Neuronal stem cell (in vitro differentiated cells): ENCODE measurements at regions not wholly inside any gene's neighbourhood (a gene's known extent, or its start where the extent isn't known, plus 50 kb on each side); places are given as distances from the start of the nearest gene placed in this dataset.

Source experiments
- DNase-seq: peaks from one replicate; pipeline ENCODE4 v3.0.0-alpha.2; 2013; ENCODE audit warnings: low spot score
- H2AFZ ChIP-seq: one replicate; pipeline ENCODE4 v1.6.1; 2013; ENCODE audit warnings: mild to moderate bottlenecking, low read length, inconsistent platforms
- H2AK5ac ChIP-seq: 2 replicates; pipeline ENCODE4 v1.6.1; 2013; ENCODE audit warnings: low read depth, mild to moderate bottlenecking, inconsistent platforms, low read length, moderate library complexity, mixed read lengths
- H2BK120ac ChIP-seq: 2 replicates; pipeline ENCODE4 v1.6.1; 2013; ENCODE audit warnings: low read depth, mild to moderate bottlenecking, inconsistent platforms, low read length, moderate library complexity, mixed read lengths
- H2BK12ac ChIP-seq: one replicate; pipeline ENCODE4 v1.6.1; 2013; ENCODE audit warnings: low read length, inconsistent platforms
- H2BK15ac ChIP-seq: 2 replicates; pipeline ENCODE4 v1.6.1; 2013; ENCODE audit warnings: mild to moderate bottlenecking, low read length, inconsistent platforms, mixed read lengths
- H2BK5ac ChIP-seq: one replicate; pipeline ENCODE4 v1.6.1; 2013; ENCODE audit warnings: inconsistent platforms, mild to moderate bottlenecking, low read length, moderate library complexity
- H3K14ac ChIP-seq: one replicate; pipeline ENCODE4 v1.6.1; 2013; ENCODE audit warnings: low read length, inconsistent platforms
- H3K18ac ChIP-seq: 2 replicates; pipeline ENCODE4 v1.6.1; 2013; ENCODE audit warnings: low read length, inconsistent platforms
- H3K23ac ChIP-seq: 2 replicates; pipeline ENCODE4 v1.6.1; 2013; ENCODE audit warnings: low read depth, mild to moderate bottlenecking, mixed read lengths, low read length, inconsistent platforms; ENCODE audit not compliant: poor library complexity
- H3K27ac ChIP-seq: replicated peaks from 3 replicates; pipeline ENCODE4 v1.5.1; 2013; ENCODE audit warnings: low read length, inconsistent platforms
- H3K27me3 ChIP-seq, 3 experiments: 2 replicates each; pipeline ENCODE4 v1.6.1; 2013; ENCODE audit warnings: low read length in 3 of 3, mild to moderate bottlenecking in 2 of 3, inconsistent platforms in 1 of 3, low read depth in 1 of 3, mixed read lengths in 1 of 3, moderate library complexity in 1 of 3; ENCODE audit not compliant: control insufficient read depth in 3 of 3, insufficient read depth in 3 of 3
- H3K36me3 ChIP-seq, 2 donors: replicated peaks in 1 of 2; 2 replicates each; pipeline ENCODE4 v1.6.1; 2013; ENCODE audit warnings: low read length in 2 of 2; ENCODE audit not compliant: control insufficient read depth in 2 of 2, insufficient read depth in 2 of 2
- H3K4ac ChIP-seq: 2 replicates; pipeline ENCODE4 v1.6.1; 2013; ENCODE audit warnings: inconsistent platforms, mild to moderate bottlenecking, low read length, moderate library complexity
- H3K4me1 ChIP-seq, 2 donors: 1 replicate in 1 of 2; 2 replicates in 1 of 2; pipeline ENCODE4 v1.6.1; 2013; ENCODE audit warnings: low read length in 2 of 2, low read depth in 1 of 2; ENCODE audit not compliant: control insufficient read depth in 2 of 2, insufficient read depth in 1 of 2
- H3K4me2 ChIP-seq: one replicate; pipeline ENCODE4 v1.6.1; 2013; ENCODE audit warnings: mild to moderate bottlenecking, low read length, inconsistent platforms; ENCODE audit not compliant: insufficient read depth, poor library complexity, severe bottlenecking
- H3K4me3 ChIP-seq, 2 donors: 2 replicates each; pipeline ENCODE4 v1.5.1; 2013; ENCODE audit warnings: low read length in 2 of 2, mild to moderate bottlenecking in 2 of 2, inconsistent platforms in 1 of 2, moderate library complexity in 1 of 2
- H3K79me1 ChIP-seq: one replicate; pipeline ENCODE4 v1.6.1; 2013; ENCODE audit warnings: low read depth, mild to moderate bottlenecking, inconsistent platforms, low read length, moderate library complexity
- H3K9ac ChIP-seq: one replicate; pipeline ENCODE4 v1.6.1; 2013; ENCODE audit warnings: mild to moderate bottlenecking, low read depth, low read length, inconsistent platforms; ENCODE audit not compliant: poor library complexity
- H3K9me3 ChIP-seq, 2 donors: replicated peaks in 1 of 2; 2 replicates each; pipeline versions ENCODE3 to v1.6.1; 2013; ENCODE audit warnings: low read length in 2 of 2, mild to moderate bottlenecking in 2 of 2, inconsistent platforms in 1 of 2, low read depth in 1 of 2, mixed read lengths in 1 of 2, moderate library complexity in 1 of 2; ENCODE audit not compliant: control insufficient read depth in 2 of 2, insufficient read depth in 1 of 2
- H4K8ac ChIP-seq: one replicate; pipeline ENCODE4 v1.6.1; 2013; ENCODE audit warnings: low read depth, mild to moderate bottlenecking, inconsistent platforms, low read length, moderate library complexity
- H4K91ac ChIP-seq: one replicate; pipeline ENCODE4 v1.6.1; 2013; ENCODE audit warnings: low read length, low read depth, mild to moderate bottlenecking, inconsistent platforms; ENCODE audit not compliant: poor library complexity
- WGBS, 2 donors: extraction: QIAGEN DNeasy Blood & Tissue Kit; methylation state at CpG; one replicate each; pipeline ENCODE4 v1.1.7; 2013; ENCODE audit warnings: missing lambda C conversion rate in 2 of 2, mixed read lengths in 1 of 2; ENCODE audit not compliant: insufficient read length in 2 of 2, insufficient replicate concordance in 1 of 2; ENCODE audit errors: extremely low coverage in 2 of 2; 5-methylcytosine and 5-hydroxymethylcytosine counted together

- Histone ChIP-seq H2BK15ac (no peak overlapping the region), H2AK5ac (no peak overlapping the region), H3K27me3 (peaks cover 0 to 63% (median 18%) of the 10 kb centered on the region in 3 experiments), H3K9ac (no peak overlapping the region), H3K4me1 (peaks cover 2 to 4% of the 10 kb centered on the region in 2 donors), H3K4me3 (no peak overlapping the region), H3K23ac (no peak overlapping the region), H3K18ac (no peak overlapping the region), H2AFZ (no peak overlapping the region), H3K4ac (no peak overlapping the region), H2BK5ac (no peak overlapping the region), H3K36me3 (no peaks in the 10 kb centered on the region), H3K14ac (no peak overlapping the region), H3K79me1 (no peaks in the 10 kb centered on the region), H3K9me3 (peaks cover 2 to 4% of the 10 kb centered on the region in 2 donors), H3K4me2 (no peak overlapping the region), H4K91ac (no peak overlapping the region), H2BK12ac (no peak overlapping the region), H4K8ac (no peak overlapping the region), H3K27ac (no peak overlapping the region), H2BK120ac (no peak overlapping the region)
- DNase-seq, result no peak
- no CpG with 5 or more reads among the region's 1 CpG for WGBS, 2 donors
Observed at GRCh38 chr4:3877868-3878267, 111.7 kb downstream of the ADRA2C start.

- no peak for DNase-seq
- no peak overlapping the region for H3K9ac ChIP-seq
- no peaks in the 10 kb centered on the region for H3K36me3 ChIP-seq
- no peak overlapping the region for H2AFZ ChIP-seq
- no peak overlapping the region for H4K8ac ChIP-seq
- no peak overlapping the region for H4K91ac ChIP-seq
- no CpG with 5 or more reads among the region's 2 CpGs for WGBS, 2 donors
- H3K4me1 ChIP-seq, result peaks cover 2 to 4% of the 10 kb centered on the region in 2 donors
- peaks cover 2 to 4% of the 10 kb centered on the region in 2 donors for H3K9me3 ChIP-seq
- no peak overlapping the region for H3K14ac ChIP-seq
- H3K4me2 ChIP-seq, result no peak overlapping the region
- H2AK5ac ChIP-seq, result no peak overlapping the region
- no peak overlapping the region for H2BK5ac ChIP-seq
- no peak overlapping the region for H3K4me3 ChIP-seq
- no peak overlapping the region for H3K4ac ChIP-seq
- peaks cover 0 to 59% (median 12%) of the 10 kb centered on the region in 3 experiments for H3K27me3 ChIP-seq
- H2BK12ac ChIP-seq, result no peak overlapping the region
- H3K27ac ChIP-seq, result no peak overlapping the region
- no peak overlapping the region for H3K18ac ChIP-seq
- no peaks in the 10 kb centered on the region for H3K79me1 ChIP-seq
- H2BK120ac ChIP-seq, result no peak overlapping the region
- no peak overlapping the region for H2BK15ac ChIP-seq
- no peak overlapping the region for H3K23ac ChIP-seq
Observed at GRCh38 chr4:3878678-3879077, 112.5 kb downstream of the ADRA2C start.

GRCh38 chr4:3879681-3880614, 113.8 kb downstream of the ADRA2C start:
- Histone ChIP-seq H2BK120ac (no peak overlapping the region), H2BK12ac (no peak overlapping the region), H2AFZ (peak overlapping the region; percentile 78), H4K8ac (peak overlapping the region; percentile 1), H3K18ac (peak overlapping the region; percentile 85), H2BK5ac (no peak overlapping the region), H3K79me1 (no peaks in the 10 kb centered on the region), H2BK15ac (peak overlapping the region; percentile 54), H3K9ac (peak overlapping the region; percentile 50), H3K27me3 (peaks cover 0 to 52% (median 12%) of the 10 kb centered on the region in 3 experiments), H3K14ac (no peak overlapping the region), H4K91ac (no peak overlapping the region), H3K4me2 (peak overlapping the region; percentile 37), H3K36me3 (no peaks in the 10 kb centered on the region), H2AK5ac (peak overlapping the region; percentile 61), H3K4me3 (no peak overlapping the region), H3K23ac (peak overlapping the region; percentile 58), H3K4me1 (peaks cover 2 to 4% of the 10 kb centered on the region in 2 donors), H3K27ac (no peak overlapping the region), H3K9me3 (peaks cover 2 to 4% of the 10 kb centered on the region in 2 donors), H3K4ac (peak overlapping the region; percentile 78)
- DNase-seq, result no peak
- no CpG with 5 or more reads among the region's 46 CpGs for WGBS, 2 donors

GRCh38 chr4:3880615-3881120, 114.5 kb downstream of the ADRA2C start:
- Histone ChIP-seq H3K23ac (no peak overlapping the region), H3K4me3 (no peak overlapping the region), H3K27ac (no peak overlapping the region)

More at GRCh38 chr4:3880615-3881120, 114.5 kb downstream of the ADRA2C start:
- Histone ChIP-seq H2BK12ac (no peak overlapping the region), H4K91ac (no peak overlapping the region), H3K27me3 (peaks cover 0 to 45% (median 12%) of the 10 kb centered on the region in 3 experiments), H4K8ac (no peak overlapping the region), H3K4ac (no peak overlapping the region), H3K14ac (no peak overlapping the region), H2BK5ac (no peak overlapping the region), H3K9me3 (peaks cover 2 to 4% of the 10 kb centered on the region in 2 donors), H3K79me1 (no peaks in the 10 kb centered on the region), H3K4me1 (peaks cover 2 to 4% of the 10 kb centered on the region in 2 donors), H2AFZ (peak overlapping the region; percentile 78), H3K4me2 (peak overlapping the region; percentile 37), H2AK5ac (no peak overlapping the region), H3K36me3 (no peaks in the 10 kb centered on the region), H2BK15ac (no peak overlapping the region), H3K18ac (no peak overlapping the region), H2BK120ac (no peak overlapping the region), H3K9ac (no peak overlapping the region)
- WGBS, 2 donors, result no CpG with 5 or more reads among the region's 18 CpGs
- peak; percentile 73 for DNase-seq
